WTC11 (cell line): ENCODE measurements at regions not wholly inside any gene's neighbourhood (a gene's known extent, or its start where the extent isn't known, plus 50 kb on each side); places are given as distances from the start of the nearest gene placed in this dataset.

Source experiments
- ATF6 ChIP-seq: sonication (generic); formaldehyde crosslinking; IDR thresholded peaks from 2 replicates; pipeline ENCODE4 v1.8.1; 2023; ENCODE audit warnings: mild to moderate bottlenecking, missing genetic modification reagents
- CREB1 ChIP-seq: sonication (generic); formaldehyde crosslinking; IDR thresholded peaks from 2 replicates; pipeline ENCODE4 v1.8.0; 2023; ENCODE audit warnings: mild to moderate bottlenecking, missing genetic modification reagents
- CTCF ChIP-seq: fragments of 200-600 bp; IDR thresholded peaks from 2 replicates; pipeline ENCODE4 v1.8.0; 2022; ENCODE audit warnings: antibody characterized with exemption
- EMX1 ChIP-seq: fragments of 250-450 bp; sonication (Bioruptor Pico); IDR thresholded peaks from 2 replicates; pipeline ENCODE4 v1.8.0; 2021; ENCODE audit warnings: mild to moderate bottlenecking
- FOXJ3 ChIP-seq: sonication (generic); formaldehyde crosslinking; IDR thresholded peaks from 2 replicates; pipeline ENCODE4 v1.9.0; 2021; ENCODE audit warnings: missing genetic modification reagents, mild to moderate bottlenecking, borderline replicate concordance
- NR2C2 ChIP-seq: sonication (generic); formaldehyde crosslinking; IDR thresholded peaks from 2 replicates; pipeline ENCODE4 v1.8.0; 2022; ENCODE audit warnings: mild to moderate bottlenecking, missing genetic modification reagents
- USF2 ChIP-seq: sonication (generic); formaldehyde crosslinking; IDR thresholded peaks from 2 replicates; pipeline ENCODE4 v1.8.1; 2023; ENCODE audit warnings: mild to moderate bottlenecking, missing genetic modification reagents, moderate library complexity
- ZNF121 ChIP-seq: sonication (generic); formaldehyde crosslinking; IDR thresholded peaks from 2 replicates; pipeline ENCODE4 v1.8.0; 2023; ENCODE audit warnings: missing genetic modification reagents
- ZNF317 ChIP-seq: sonication (generic); formaldehyde crosslinking; IDR thresholded peaks from 2 replicates; pipeline ENCODE4 v1.8.1; 2023; ENCODE audit warnings: low read depth, mild to moderate bottlenecking, moderate library complexity, missing genetic modification reagents, borderline replicate concordance
- ZNF512 ChIP-seq: sonication (generic); formaldehyde crosslinking; IDR thresholded peaks from 2 replicates; pipeline ENCODE4 v1.8.1; 2022; ENCODE audit warnings: missing genetic modification reagents, borderline replicate concordance
- ZSCAN18 ChIP-seq: fragments of 250-450 bp; sonication (Bioruptor Pico); IDR thresholded peaks from 2 replicates; pipeline ENCODE4 v2.1.2; 2022; ENCODE audit warnings: mild to moderate bottlenecking, moderate library complexity

GRCh38 chr5:105274079-105274478, 1711.5 kb upstream of the NUDT12 start:
- TF ChIP-seq CREB1 (CRISPR knock-in tag) (no peak), ZNF512 (no peak), ZSCAN18 (CRISPR knock-in tag) (no peak), FOXJ3 (CRISPR knock-in tag) (no peak), CTCF (no peak), NR2C2 (no peak), EMX1 (CRISPR knock-in tag) (no peak), ATF6 (CRISPR knock-in tag) (no peak), USF2 (CRISPR knock-in tag) (no peak), ZNF121 (CRISPR knock-in tag) (no peak), ZNF317 (CRISPR knock-in tag) (no peak)
